ENCODE measurements at regions not wholly inside any gene's neighbourhood (a gene's known extent, or its start where the extent isn't known, plus 50 kb on each side); places are given as distances from the start of the nearest gene placed in this dataset.

DNA sequence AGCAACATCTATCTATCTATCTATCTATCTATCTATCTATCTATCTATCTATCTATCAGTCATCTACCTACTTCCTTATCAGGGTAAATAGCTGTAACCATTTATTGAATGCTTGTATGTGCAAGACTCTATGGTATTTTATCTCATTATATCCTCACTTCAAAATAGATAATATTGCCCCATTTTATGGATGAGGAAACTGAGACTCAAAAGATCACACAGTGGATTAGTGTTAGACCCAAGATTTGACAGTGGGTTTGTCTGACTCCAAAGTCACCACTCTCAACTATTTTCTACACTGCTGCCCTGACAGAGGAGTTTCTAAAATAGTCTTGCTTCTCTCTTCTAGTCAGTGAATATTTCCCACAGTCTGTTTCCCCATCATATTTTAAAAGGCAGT lies 94.3 kb upstream of the NR3C1 start:
- H3K27ac ChIP-seq (ENCODE audit: insufficient read depth, low read length), result no peak overlapping the region
- no peak overlapping the region for H3K9ac ChIP-seq (ENCODE audit: insufficient read depth, low read length)
- H3K4me1 ChIP-seq (ENCODE audit: control insufficient read depth, extremely low read depth, insufficient read depth, low read length), result peaks cover 14% of the 10 kb centered on the region
- no peaks in the 10 kb centered on the region for H3K36me3 ChIP-seq (ENCODE audit: control insufficient read depth, insufficient read depth, low read length)
- no peaks in the 10 kb centered on the region for H3K27me3 ChIP-seq (ENCODE audit: control insufficient read depth, insufficient read depth, low read length)
- TF ChIP-seq CTCF (conservative IDR thresholded peaks at IDR 0.05 in 1 of 2, IDR thresholded peaks at IDR 0.05 in 1 of 2; ENCODE audit: low read depth in 1 of 2, low read length in 2 of 2) (no peak), EZH2 (IDR thresholded peaks at IDR 0.05; ENCODE audit: low read length, missing control alignments) (no peak)
- no peak overlapping the region for H3K4me2 ChIP-seq (ENCODE audit: extremely low read depth, insufficient read depth, low read length)
- H2AFZ ChIP-seq (ENCODE audit: low read length), result no peak overlapping the region
- H4K20me1 ChIP-seq (ENCODE audit: control insufficient read depth, extremely low read depth, insufficient read depth, low read length), result no peaks in the 10 kb centered on the region
- no peaks in the 10 kb centered on the region for H3K9me3 ChIP-seq (ENCODE audit: control insufficient read depth, insufficient read depth, low read depth, low read length)
- no peaks in the 10 kb centered on the region for H3K79me2 ChIP-seq (ENCODE audit: control insufficient read depth, insufficient read depth, low read length)
- H3K4me3 ChIP-seq (replicated peaks in 1 of 4; ENCODE audit: control extremely low read depth in 1 of 4, insufficient read depth in 1 of 4, low read depth in 3 of 4, low read length in 4 of 4), result no peak overlapping the region
- DNase-seq (ENCODE audit: low read depth in 2 of 2), result no peak

DNA sequence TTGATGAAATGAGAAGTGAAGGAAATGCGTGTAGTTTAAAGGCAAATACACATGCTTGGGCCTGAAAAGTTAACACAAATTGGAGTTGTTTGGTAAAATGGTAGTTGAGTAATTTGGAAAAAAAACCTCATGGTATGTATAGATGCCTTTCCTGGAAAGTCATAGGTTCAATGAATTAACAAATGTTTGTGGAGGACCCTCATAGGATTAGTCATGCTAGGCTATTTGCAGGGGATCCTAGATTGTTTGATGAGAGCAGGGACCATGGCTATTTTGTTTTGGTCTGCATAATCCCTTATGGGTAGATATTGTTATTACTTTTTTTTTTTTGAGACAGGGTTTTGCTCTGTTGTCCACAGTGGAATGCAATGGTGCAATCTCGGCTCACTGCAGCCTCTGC lies 93.5 kb upstream of the NR3C1 start:
- Histone ChIP-seq H4K20me1 (ENCODE audit: control insufficient read depth, extremely low read depth, insufficient read depth, low read length) (no peaks in the 10 kb centered on the region), H2AFZ (ENCODE audit: low read length) (no peak overlapping the region), H3K79me2 (ENCODE audit: control insufficient read depth, insufficient read depth, low read length) (no peaks in the 10 kb centered on the region), H3K4me1 (ENCODE audit: control insufficient read depth, extremely low read depth, insufficient read depth, low read length) (peaks cover 14% of the 10 kb centered on the region), H3K27ac (ENCODE audit: insufficient read depth, low read length) (no peak overlapping the region), H3K9ac (ENCODE audit: insufficient read depth, low read length) (no peak overlapping the region), H3K9me3 (ENCODE audit: control insufficient read depth, insufficient read depth, low read depth, low read length) (no peaks in the 10 kb centered on the region), H3K27me3 (ENCODE audit: control insufficient read depth, insufficient read depth, low read length) (no peaks in the 10 kb centered on the region), H3K4me3 (replicated peaks in 1 of 4; ENCODE audit: control extremely low read depth in 1 of 4, insufficient read depth in 1 of 4, low read depth in 3 of 4, low read length in 4 of 4) (no peak overlapping the region), H3K4me2 (ENCODE audit: extremely low read depth, insufficient read depth, low read length) (no peak overlapping the region), H3K36me3 (ENCODE audit: control insufficient read depth, insufficient read depth, low read length) (no peaks in the 10 kb centered on the region)
- no peak for TF ChIP-seq CTCF (conservative IDR thresholded peaks at IDR 0.05 in 1 of 2, IDR thresholded peaks at IDR 0.05 in 1 of 2; ENCODE audit: low read depth in 1 of 2, low read length in 2 of 2)
- TF ChIP-seq EZH2 (IDR thresholded peaks at IDR 0.05; ENCODE audit: low read length, missing control alignments), result no peak
- peak in 1 of 2 donors; percentile 32 for DNase-seq (ENCODE audit: low read depth in 2 of 2)

GRCh38 chr5:143495821-143496275 lies 92.4 kb upstream of the NR3C1 start:
- TF ChIP-seq EZH2 (IDR thresholded peaks at IDR 0.05; ENCODE audit: low read length, missing control alignments) (no peak), CTCF (conservative IDR thresholded peaks at IDR 0.05 in 1 of 2, IDR thresholded peaks at IDR 0.05 in 1 of 2; ENCODE audit: low read depth in 1 of 2, low read length in 2 of 2) (no peak)
- Histone ChIP-seq H3K4me3 (replicated peaks in 1 of 4; ENCODE audit: control extremely low read depth in 1 of 4, insufficient read depth in 1 of 4, low read depth in 3 of 4, low read length in 4 of 4) (no peak overlapping the region), H2AFZ (ENCODE audit: low read length) (peak overlapping the region; percentile 40), H3K27ac (ENCODE audit: insufficient read depth, low read length) (peak overlapping the region; percentile 15), H3K4me2 (ENCODE audit: extremely low read depth, insufficient read depth, low read length) (peak overlapping the region; percentile 54), H3K36me3 (ENCODE audit: control insufficient read depth, insufficient read depth, low read length) (no peaks in the 10 kb centered on the region), H3K9me3 (ENCODE audit: control insufficient read depth, insufficient read depth, low read depth, low read length) (no peaks in the 10 kb centered on the region), H3K4me1 (ENCODE audit: control insufficient read depth, extremely low read depth, insufficient read depth, low read length) (peaks cover 13% of the 10 kb centered on the region), H3K27me3 (ENCODE audit: control insufficient read depth, insufficient read depth, low read length) (no peaks in the 10 kb centered on the region), H3K9ac (ENCODE audit: insufficient read depth, low read length) (no peak overlapping the region), H4K20me1 (ENCODE audit: control insufficient read depth, extremely low read depth, insufficient read depth, low read length) (no peaks in the 10 kb centered on the region), H3K79me2 (ENCODE audit: control insufficient read depth, insufficient read depth, low read length) (no peaks in the 10 kb centered on the region)
- DNase-seq (ENCODE audit: low read depth in 2 of 2), result peak; percentile 73 to 91

All from fibroblast of lung (primary cell).